GM19324 (cell line): ENCODE measurements at regions not wholly inside any gene's neighbourhood (a gene's known extent, or its start where the extent isn't known, plus 50 kb on each side); places are given as distances from the start of the nearest gene placed in this dataset.
"Not testable (repeated sequence)": the region's sequence is repeated elsewhere in the genome, so short reads cannot be mapped to it uniquely, and the experiment has no call there.

ENCODE experiments used
- ATAC-seq: cut with Tn5 transposase; IDR thresholded peaks from one replicate; pipeline ENCODE4 v1.9.1; 2021; ENCODE audit warnings: mild to moderate bottlenecking, moderate library complexity; ENCODE audit not compliant: unreplicated experiment, low FRiP score

- ATAC-seq, result no peak
These were observed 429.7 kb downstream of the C12orf50 start for GRCh38 chr12:87599459-87599858.

GRCh38 chr12:87597114-87597513, 432.1 kb downstream of the C12orf50 start:
- ATAC-seq, result no peak

DNA sequence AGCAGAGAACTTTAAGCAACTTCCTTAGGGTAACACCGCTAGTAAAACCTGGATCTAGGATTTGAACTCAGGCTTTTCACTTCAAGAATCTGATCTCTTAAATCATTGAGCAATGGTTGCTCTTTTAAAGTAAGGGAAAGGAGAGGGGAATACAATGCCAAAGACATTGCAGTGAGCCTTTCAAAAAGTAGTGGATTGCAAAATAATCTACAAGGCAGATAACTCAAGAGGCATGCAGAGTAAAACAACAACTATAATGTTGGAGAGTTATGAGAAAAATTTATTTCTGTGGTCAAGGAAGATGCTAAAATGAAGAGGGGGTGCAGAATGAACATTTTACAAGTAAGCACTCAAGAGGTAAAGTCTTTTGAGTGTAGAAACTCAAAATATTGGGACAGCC, 432.6 kb downstream of the C12orf50 start:
- ATAC-seq, result no peak

DNA sequence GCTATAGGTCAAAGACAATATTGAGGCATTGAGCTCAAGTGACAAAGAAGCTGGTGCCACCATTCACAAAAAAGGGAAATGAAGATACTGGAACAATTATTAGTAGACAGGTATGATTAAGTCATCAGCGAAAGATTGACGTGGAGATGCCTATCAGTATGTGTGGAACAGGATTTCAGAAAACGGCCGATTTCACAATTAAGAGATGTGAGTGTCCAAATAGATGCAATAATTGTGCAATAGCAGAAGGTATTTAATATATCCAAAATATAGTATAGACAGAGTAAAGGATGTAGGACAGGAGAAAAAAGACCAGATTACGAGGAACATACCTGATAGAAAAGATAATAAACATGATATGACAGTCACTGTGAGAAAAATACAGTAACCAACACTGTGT, 433.1 kb downstream of the C12orf50 start:
- ATAC-seq, result no peak

GRCh38 chr12:87585882-87586557, 443.2 kb downstream of the C12orf50 start:
- ATAC-seq, result no peak

GRCh38 chr12:87579091-87579490, 450.1 kb downstream of the C12orf50 start:
- not testable (repeated sequence) for ATAC-seq

GRCh38 chr12:87575906-87576305, 453.3 kb downstream of the C12orf50 start:
- ATAC-seq, result no peak

DNA sequence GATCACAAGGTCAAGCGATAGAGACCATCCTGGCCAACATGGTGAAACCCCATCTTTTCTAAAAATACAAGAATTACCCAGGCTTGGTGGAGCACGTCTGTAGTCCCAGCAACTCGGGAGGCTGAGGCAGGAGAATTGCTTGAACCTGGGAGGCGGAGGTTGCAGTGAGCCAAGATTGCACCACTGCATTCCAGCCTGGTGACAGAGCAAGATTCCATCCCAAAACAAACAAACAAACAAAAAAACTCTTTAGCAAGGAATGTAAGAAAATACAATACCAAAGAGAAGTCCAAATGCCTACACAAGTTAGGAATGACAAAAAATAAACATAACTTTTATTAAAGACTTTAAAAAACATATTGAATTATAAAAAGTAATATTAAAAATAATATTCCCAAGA, 462.3 kb downstream of the C12orf50 start:
- not testable (repeated sequence) for ATAC-seq

GRCh38 chr12:87556985-87557384, 472.2 kb downstream of the C12orf50 start:
- ATAC-seq, result no peak

DNA sequence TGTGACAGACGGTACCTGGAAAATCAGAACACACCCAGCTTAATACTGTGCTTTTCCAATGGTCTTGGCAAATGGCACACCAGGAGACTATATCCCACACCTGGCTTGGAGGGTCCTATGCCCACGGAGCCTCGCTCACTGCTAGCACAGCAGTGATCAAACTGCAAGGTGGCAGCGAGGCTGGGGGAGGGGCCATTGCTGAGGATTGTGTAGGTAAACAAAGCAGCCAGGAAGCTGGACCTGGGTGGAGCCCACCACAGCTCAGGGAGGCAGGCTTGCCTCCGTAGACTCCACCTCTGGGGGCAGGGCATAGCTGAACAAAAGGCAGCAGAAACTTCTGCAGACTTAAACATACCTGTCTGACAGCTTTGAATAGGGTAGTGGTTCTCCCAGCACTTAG, 498.0 kb downstream of the C12orf50 start:
- ATAC-seq, result not testable (repeated sequence)

DNA sequence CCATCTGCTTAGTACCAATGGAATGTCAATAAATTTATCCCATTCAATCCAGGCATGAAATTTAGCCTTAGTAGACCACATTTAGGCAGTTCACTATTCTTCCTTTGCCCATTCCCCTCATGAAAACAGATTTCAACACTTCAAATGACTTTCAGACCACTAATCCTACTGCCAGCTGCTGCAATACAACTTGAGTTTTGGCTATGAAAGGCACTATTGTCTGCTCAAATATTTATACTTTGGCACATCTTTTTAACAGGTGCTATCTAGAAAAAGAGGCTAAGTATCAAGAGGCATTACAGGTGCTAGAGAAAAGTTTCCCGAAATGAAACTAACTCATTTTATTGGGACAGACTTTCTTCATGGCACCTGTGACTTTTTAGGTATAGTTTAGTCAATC, 499.8 kb downstream of the C12orf50 start:
- no peak for ATAC-seq

DNA sequence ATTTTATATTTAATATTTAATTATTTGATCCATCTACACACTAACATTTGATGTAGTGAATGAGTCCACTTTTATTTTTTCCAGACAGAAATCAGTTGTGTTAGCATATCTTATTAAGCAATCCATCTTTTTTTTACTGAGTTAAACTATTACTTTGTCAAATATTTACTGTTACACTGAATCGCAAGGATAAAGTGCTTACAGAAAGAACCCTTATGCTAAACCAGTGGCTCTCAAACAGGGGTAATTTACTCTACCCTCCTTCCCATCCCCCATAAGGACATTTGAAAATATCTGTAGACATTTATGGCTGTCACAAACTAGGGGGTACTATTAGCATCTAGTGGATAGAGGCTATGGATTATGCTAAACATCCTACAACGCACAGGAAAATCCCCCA, 508.2 kb downstream of the C12orf50 start:
- ATAC-seq, result no peak

DNA sequence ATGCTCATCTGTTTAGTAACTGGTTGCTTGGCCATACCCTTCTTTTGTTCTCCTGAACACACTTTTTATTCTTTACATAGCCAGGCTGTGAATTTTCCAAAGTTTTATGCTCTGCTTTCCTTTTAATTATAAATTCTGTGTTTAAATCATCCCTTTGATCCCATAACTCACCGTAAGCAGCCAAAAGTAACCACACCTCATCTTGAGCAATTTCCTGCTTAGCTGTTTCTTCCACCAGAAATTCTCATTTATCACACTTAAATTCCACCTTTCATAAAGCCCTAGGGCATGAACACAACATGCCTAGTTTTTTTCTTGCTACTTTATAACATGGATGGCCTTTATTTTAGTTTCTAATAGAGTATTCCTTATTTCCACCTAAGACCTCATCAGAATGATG, 510.7 kb downstream of the C12orf50 start:
- no peak for ATAC-seq

DNA sequence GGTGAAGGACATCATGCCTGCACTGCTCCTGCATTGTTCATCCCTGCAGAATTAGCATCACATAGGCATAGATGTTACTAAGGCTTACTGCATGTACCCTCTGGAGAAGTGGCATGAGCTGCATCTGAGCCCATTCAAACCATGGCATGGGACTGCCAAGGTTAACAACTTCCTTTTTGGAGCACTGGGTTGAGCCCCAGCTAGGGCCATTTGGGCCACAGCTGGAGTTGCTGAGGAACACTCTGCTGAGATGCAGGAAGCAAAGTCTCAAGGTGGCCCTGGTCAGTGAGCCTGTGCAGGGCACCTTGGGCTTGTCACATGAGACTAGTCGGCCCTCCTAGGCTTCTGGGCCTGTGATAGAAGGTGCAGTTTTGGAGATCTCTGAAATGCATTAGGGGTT, 511.2 kb downstream of the C12orf50 start:
- no peak for ATAC-seq

GRCh38 chr12:87513536-87514280, 515.5 kb downstream of the C12orf50 start:
- no peak for ATAC-seq

DNA sequence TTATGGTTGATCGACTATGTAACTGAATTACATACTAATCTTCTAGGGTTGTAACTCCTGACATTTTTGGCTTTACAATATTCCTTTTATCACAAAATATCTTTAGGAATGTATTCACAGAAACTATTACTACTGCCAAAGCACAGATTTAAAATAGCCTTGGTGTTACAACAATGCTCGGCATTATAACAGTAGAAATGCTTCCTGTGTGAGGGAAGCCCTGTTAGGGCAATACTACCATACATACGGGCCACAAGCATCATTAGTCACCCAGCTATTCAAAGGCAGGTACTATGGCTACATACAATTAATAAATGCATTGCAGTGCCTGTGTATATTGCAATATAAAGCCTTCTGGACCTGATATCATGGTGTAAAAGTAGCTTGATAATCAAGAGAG, 517.8 kb downstream of the C12orf50 start:
- no peak for ATAC-seq

GRCh38 chr12:87509237-87509820, 519.9 kb downstream of the C12orf50 start:
- ATAC-seq, result no peak

- ATAC-seq, result no peak
These were observed 537.6 kb downstream of the C12orf50 start for GRCh38 chr12:87491598-87491997.

GRCh38 chr12:87491089-87491488, 538.1 kb downstream of the C12orf50 start:
- no peak for ATAC-seq

GRCh38 chr12:87469295-87469694, 559.9 kb downstream of the C12orf50 start:
- ATAC-seq, result no peak

DNA sequence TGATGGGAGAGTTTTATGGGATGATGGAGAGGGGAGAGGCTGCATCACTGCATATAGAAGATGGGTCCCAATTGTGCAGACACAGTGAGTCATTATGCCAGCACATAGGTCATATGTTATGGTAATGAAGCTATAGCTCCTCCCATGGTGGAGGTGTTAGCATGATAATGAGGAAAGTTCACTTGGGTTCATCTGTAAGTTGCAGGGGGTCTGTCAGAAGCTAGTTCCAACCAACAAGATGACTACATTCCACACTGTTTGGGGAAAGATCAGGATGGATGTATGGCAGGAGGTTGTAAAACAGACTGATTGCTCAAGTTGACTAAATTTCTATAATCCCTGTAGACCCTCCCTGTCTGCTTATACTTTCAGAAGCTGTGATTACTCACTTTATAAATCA, 561.3 kb downstream of the C12orf50 start:
- no peak for ATAC-seq

DNA sequence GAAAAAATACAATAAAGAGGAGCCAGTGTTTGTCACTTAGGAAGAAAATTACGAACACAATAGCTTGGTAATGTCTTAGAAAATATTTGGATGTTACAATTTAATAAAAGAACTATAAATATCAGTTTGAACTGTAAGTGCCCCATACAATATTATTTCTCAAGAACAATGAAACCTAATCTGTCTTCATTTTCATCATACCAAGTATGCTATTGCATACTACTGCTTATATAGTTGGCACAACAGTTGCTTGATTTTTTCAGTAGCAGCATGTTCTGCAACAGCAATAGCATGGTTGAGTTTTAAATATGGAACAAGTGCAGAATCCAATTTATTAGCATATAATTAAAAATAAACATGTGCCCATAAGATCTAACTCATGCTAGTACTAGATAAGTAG, 564.6 kb downstream of the C12orf50 start:
- ATAC-seq, result no peak
